22Rv1 (cell line): ENCODE measurements at regions not wholly inside any gene's neighbourhood (a gene's known extent, or its start where the extent isn't known, plus 50 kb on each side); places are given as distances from the start of the nearest gene placed in this dataset.

Experiments used
- H3K27ac ChIP-seq: fragments of 450-650 bp; 2 replicates; pipeline ENCODE4 v1.5.1; 2017
- ZFX ChIP-seq: fragments of 450-650 bp; IDR thresholded peaks from 2 replicates; pipeline ENCODE4 v1.6.1; 2017; ENCODE audit warnings: antibody characterized with exemption, borderline replicate concordance
- TF ChIP-seq, protein P1 (sequence below): fragments of 450-650 bp; IDR thresholded peaks from 2 replicates; pipeline ENCODE4 v1.5.1; 2017; ENCODE audit warnings: mild to moderate bottlenecking

DNA sequence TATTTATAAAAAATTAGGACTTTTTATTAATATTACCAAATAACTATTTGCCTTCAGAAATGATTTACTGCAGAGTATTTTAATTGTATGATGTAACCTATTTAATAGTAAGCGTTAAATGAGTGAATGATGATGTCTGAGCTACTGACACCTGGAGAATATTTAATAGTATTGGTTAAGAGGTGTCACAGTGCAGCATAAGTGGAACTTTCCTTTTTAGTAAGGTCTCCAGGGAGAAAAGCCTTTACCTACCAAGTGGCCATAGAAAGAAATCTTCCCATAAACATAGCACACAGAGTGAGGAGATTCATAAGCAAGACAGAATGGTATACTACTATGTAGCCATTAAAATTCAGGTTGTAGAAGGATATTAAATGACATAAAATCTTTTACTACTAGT lies 441.7 kb downstream of the TBL1XR1 start:
- H3K27ac ChIP-seq, result no peak overlapping the region
- TF ChIP-seq ZFX, result no peak
- TF ChIP-seq, protein P1, sequence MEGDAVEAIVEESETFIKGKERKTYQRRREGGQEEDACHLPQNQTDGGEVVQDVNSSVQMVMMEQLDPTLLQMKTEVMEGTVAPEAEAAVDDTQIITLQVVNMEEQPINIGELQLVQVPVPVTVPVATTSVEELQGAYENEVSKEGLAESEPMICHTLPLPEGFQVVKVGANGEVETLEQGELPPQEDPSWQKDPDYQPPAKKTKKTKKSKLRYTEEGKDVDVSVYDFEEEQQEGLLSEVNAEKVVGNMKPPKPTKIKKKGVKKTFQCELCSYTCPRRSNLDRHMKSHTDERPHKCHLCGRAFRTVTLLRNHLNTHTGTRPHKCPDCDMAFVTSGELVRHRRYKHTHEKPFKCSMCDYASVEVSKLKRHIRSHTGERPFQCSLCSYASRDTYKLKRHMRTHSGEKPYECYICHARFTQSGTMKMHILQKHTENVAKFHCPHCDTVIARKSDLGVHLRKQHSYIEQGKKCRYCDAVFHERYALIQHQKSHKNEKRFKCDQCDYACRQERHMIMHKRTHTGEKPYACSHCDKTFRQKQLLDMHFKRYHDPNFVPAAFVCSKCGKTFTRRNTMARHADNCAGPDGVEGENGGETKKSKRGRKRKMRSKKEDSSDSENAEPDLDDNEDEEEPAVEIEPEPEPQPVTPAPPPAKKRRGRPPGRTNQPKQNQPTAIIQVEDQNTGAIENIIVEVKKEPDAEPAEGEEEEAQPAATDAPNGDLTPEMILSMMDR, result no peak

DNA sequence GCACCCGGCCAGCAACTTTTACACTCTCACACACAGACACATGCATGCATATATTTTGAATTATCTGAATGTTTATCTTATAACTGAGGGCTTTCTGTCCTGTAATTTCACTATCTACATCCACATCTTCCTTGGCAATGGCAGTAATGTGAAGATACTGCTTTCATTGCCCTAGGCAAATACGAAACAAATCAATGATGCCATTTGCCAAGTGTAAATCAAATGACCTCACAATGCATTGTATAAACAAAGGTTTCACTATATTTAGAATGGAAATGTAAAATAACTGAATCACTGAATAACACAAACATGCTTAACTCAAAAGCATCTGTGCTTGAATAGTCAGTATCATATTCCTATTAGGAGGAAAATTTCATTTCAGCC lies 455.6 kb downstream of the TBL1XR1 start:
- TF ChIP-seq, protein P1, result no peak
- no peak for TF ChIP-seq ZFX
- no peak overlapping the region for H3K27ac ChIP-seq

DNA sequence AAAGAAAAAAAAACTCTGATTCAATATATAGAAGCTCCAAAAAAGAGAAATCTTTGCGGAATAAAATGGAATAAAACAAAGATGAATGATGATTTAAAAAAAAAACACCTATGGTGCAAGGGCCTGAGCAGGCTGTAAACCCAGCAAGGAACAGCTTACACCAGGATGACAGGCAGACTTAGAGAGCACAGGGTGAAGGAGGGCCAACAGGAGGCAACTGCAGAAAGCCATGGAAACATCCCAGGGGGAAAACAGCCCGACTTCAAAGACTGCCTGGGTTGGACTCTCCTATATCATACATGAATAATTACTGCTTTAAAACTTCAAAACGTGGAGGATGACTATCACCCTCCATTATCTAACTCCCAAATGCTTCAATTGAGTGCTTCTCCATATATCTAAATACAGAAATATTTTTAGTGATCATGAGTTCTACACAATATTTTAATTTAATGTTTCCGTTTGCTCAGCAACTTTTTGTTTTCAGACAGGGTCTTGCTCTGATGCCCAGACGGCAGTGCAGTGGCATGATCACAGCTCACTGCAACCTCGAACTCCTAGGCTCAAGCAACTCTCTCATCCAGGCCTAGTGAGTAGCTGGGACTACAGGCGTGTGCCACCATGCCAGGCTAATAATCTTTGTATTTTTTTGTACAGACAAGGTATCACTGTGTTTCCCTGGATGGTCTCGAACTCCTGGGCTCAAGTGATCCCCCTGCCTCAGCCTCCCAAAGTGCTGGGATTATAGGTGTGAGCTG lies 456.2 kb downstream of the TBL1XR1 start:
- H3K27ac ChIP-seq, result no peak overlapping the region

DNA sequence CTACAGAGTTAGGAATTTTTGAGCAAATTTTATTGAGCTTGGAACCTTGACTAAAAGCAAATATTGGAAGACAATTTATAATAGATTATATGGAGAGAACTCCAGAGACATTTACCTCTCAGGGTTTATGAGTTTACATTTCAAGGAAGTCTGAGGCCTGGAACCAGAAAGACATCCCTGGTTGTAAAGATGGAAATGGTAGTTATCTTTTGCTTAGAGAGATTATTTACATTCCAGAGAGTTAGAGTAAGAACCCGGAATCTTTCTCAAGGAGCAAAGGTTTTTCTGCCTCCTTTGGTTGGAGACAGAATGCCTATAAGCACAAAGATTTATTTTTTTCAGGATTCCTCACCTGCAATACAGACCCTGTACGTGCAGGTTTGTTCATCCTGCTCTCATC lies 458.1 kb downstream of the TBL1XR1 start:
- no peak overlapping the region for H3K27ac ChIP-seq
- TF ChIP-seq ZFX, result no peak
- TF ChIP-seq, protein P1, result no peak

More for the DNA sequence above, 456.2 kb downstream of the TBL1XR1 start:
- TF ChIP-seq, protein P1, result no peak
- no peak for TF ChIP-seq ZFX

DNA sequence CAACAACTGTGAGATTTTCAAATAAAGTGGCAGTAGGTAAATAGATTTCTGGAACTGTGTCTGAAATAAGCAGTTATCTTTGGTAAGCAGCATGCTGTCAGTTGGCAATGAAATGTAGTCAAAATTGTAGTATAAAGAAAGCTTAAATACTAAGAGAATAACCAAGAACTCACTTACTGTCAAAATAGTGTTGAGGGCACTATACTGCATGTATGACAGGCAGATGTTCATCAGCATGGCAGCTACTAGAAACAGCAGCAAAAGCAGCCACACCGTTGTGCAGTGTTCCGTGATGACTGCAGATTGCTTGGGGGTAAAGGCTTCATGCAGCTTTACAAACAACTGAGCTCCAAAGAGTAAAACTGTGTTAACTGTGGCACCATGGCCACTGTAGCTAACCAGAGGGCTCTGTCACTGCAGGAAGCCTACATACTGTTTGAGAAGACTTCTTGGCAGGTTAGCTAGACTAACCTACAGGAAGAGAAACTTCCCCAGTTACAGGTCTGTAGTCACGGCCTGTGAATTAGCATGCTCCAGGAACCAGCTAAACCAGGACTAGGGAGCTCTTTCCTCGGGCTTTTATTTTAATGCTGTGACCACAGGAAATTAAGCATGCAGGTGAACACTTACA lies 459.7 kb downstream of the TBL1XR1 start:
- H3K27ac ChIP-seq, result no peak overlapping the region
- TF ChIP-seq, protein P1, result no peak
- no peak for TF ChIP-seq ZFX

DNA sequence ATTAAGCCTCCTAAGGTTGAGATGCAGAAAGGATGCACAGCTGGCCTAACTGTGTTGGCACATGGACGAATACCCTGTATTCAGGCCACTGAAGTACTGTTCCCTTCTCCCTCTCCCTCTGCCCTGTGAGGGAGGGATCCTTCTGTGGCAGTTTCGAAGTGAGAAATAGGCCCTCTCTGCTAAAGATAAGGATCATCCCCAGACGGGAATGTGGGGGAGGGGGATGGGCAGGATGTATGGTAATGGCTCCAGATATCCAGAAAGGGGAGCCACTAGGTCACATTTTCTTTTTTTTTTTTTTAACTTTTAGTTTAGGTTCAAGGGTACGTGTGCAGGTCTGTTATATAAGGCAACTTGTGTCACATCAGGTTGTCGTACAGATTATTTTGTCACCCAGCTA lies 463.1 kb downstream of the TBL1XR1 start:
- TF ChIP-seq, protein P1, result no peak
- no peak for TF ChIP-seq ZFX
- no peak overlapping the region for H3K27ac ChIP-seq

DNA sequence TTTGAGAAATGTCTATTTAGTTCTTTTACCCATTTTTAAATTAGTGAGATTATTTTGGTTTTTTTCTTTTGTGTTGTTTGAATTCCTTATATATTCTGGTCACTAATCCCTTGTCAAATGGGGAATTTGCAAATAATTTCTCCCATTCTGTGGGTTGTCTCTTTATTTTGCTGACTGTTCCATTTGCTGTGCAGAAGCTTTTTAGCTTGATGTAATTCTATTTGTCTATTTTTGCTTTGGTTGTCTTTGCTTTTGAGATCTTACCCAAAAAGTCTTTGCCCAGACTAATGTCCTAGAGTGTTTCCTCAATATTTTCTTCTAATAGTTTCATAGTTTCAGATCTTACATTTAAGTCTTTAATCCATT lies 472.9 kb downstream of the TBL1XR1 start:
- no peak overlapping the region for H3K27ac ChIP-seq
- TF ChIP-seq ZFX, result no peak
- TF ChIP-seq, protein P1, result no peak
